Cerebellar cortex (tissue), 1 donor: ENCODE measurements at regions not wholly inside any gene's neighbourhood (a gene's known extent, or its start where the extent isn't known, plus 50 kb on each side); places are given as distances from the start of the nearest gene placed in this dataset.
"Not testable (repeated sequence)": the region's sequence is repeated elsewhere in the genome, so short reads cannot be mapped to it uniquely, and the experiment has no call there.

Experiments used
- DNase-seq: peaks from one replicate; pipeline ENCODE4 v3.0.0-alpha.2; 2015; ENCODE audit warnings: low spot score

GRCh38 chr7:81051811-81052413, 133.1 kb upstream of the SEMA3C start:
- no peak for DNase-seq

- DNase-seq: no peak
These were observed 126.7 kb upstream of the SEMA3C start for GRCh38 chr7:81045491-81046030.

GRCh38 chr7:81042646-81043045, 123.8 kb upstream of the SEMA3C start:
- DNase-seq: not testable (repeated sequence)

- DNase-seq: no peak
These were observed 121.6 kb upstream of the SEMA3C start for GRCh38 chr7:81040496-81040895.

- no peak for DNase-seq
These were observed 118.0 kb upstream of the SEMA3C start for GRCh38 chr7:81036871-81037270.

- DNase-seq: no peak
These were observed 117.2 kb upstream of the SEMA3C start for GRCh38 chr7:81036057-81036456.

GRCh38 chr7:81031996-81032395, 113.1 kb upstream of the SEMA3C start:
- DNase-seq: no peak

- DNase-seq: no peak
These were observed 112.4 kb upstream of the SEMA3C start for GRCh38 chr7:81031243-81031642.

GRCh38 chr7:81030472-81030871, 111.6 kb upstream of the SEMA3C start:
- no peak for DNase-seq

GRCh38 chr7:81029511-81029910, 110.7 kb upstream of the SEMA3C start:
- DNase-seq: no peak

GRCh38 chr7:81025360-81025759, 106.5 kb upstream of the SEMA3C start:
- no peak for DNase-seq

GRCh38 chr7:81014908-81015307, 96.1 kb upstream of the SEMA3C start:
- DNase-seq: no peak

- DNase-seq: no peak
These were observed 95.4 kb upstream of the SEMA3C start for GRCh38 chr7:81014266-81014665.

- DNase-seq: no peak
These were observed 94.4 kb upstream of the SEMA3C start for GRCh38 chr7:81013083-81013817.

GRCh38 chr7:81008901-81009300, 90.0 kb upstream of the SEMA3C start:
- no peak for DNase-seq

- no peak for DNase-seq
These were observed 88.2 kb upstream of the SEMA3C start for GRCh38 chr7:81007051-81007450.

- no peak for DNase-seq
These were observed 86.4 kb upstream of the SEMA3C start for GRCh38 chr7:81005254-81005653.

GRCh38 chr7:81004098-81004497, 85.2 kb upstream of the SEMA3C start:
- no peak for DNase-seq

- DNase-seq: no peak
These were observed 84.5 kb upstream of the SEMA3C start for GRCh38 chr7:81003326-81003725.

GRCh38 chr7:81002421-81002820, 83.6 kb upstream of the SEMA3C start:
- peak; percentile 75 for DNase-seq

- DNase-seq: no peak
These were observed 80.9 kb upstream of the SEMA3C start for GRCh38 chr7:80999771-81000170.

GRCh38 chr7:80999100-80999499, 80.2 kb upstream of the SEMA3C start:
- DNase-seq: peak; percentile 12

- peak; percentile 87 for DNase-seq
These were observed 79.0 kb upstream of the SEMA3C start for GRCh38 chr7:80997841-80998240.

GRCh38 chr7:80996236-80996635, 77.4 kb upstream of the SEMA3C start:
- DNase-seq: not testable (repeated sequence)
